ENCODE measurements at regions not wholly inside any gene's neighbourhood (a gene's known extent, or its start where the extent isn't known, plus 50 kb on each side); places are given as distances from the start of the nearest gene placed in this dataset.

DNA sequence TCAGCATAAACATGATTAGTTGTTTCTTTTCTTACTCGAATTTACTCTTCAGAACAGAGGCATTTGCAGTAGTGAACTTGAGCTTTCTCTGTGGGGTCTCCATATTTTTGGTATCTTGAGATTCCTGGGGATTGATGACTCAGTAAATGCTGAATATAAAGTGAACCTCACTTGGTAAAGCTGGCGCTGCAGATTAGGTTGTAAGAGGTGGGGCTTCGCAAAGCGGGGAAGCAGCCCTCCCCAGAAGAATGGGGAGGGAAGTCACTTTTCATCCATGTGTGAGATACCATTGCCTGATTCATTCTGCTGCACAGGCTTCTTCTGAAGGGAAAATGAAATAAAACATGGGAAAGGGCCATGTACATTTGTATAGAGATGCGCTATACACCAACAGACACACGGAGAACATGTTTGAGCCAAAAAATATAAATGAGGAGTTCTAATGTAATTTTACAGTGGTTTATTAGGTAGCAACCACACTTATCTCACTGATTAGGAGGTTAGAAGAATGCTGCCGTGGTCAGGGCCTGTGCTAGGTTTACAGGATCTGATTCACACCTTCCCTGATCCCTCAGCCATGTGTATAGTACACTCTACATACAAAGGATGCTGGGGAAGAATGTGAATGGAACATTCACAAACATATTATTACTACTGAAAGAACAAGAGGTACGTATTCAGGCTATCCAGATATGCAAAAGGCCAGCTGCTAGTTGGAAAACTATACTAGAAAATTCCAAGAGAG, 63.5 kb downstream of the DNTTIP2 start:
- DNase-seq (ENCODE audit: low read depth): peak; percentile 26

DNA sequence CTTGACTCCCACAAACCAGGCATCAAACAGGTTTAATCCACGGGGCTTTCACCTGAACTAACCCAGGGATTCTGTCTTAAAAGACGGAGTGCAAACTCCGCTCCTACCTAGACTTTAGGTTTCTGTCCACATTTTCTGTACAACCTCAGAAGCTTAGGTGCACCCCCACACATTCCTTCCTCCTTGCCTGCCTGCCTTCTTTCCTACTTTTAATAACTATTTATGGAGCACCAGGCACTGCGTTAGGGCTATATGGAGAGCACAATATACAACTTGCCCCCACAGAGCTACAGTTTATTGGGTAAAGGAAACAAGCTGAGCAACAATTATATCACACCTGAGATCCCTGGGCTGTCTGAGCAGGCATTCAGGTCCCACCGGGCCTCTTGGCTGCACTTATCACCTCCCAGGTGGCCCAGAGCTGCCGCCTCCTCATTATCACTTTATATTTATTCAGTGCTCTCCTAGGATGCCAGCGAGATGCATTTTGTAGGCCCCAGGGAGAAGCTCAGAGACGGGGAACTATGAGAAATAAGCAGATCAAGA, 64.1 kb downstream of the DNTTIP2 start:
- DNase-seq (ENCODE audit: low read depth): no peak

DNA sequence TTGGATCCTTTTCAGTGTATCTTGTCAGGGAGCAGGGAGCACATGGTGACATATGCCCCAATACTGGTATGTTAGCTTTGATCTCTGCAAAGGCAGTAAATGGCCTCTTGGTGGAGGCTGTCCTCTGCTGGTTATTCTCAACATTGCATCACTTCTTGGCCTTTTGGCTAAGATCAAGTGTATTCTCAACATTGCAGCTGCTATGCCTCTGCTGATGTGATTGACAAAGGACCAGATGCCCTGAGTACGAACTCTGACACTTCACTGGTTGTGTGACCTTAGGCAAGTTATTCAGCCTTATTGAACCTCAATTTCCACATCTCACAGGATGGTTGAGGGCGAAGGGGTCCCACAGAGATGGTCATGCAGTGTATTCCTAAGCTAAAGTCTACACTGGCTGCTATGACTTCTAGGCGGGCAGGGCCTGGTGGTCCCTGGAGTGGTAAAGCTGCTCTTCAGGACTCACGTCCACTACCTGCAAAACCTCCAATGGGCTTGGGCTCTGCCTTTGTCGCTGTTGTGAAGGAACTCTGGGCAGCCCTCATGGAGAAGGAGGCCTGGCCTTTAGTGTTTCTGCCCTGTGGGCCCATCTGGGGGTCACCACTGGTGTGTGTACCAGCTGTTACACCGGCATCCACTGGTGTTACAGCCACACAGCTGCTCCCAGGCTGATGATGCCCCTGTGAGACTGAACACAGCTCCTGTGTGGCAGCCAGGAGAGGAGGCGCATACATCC, 64.8 kb downstream of the DNTTIP2 start:
- DNase-seq (ENCODE audit: low read depth): peak; percentile 87

- peak; percentile 50 for DNase-seq (ENCODE audit: low read depth)
These were observed 65.9 kb downstream of the DNTTIP2 start for GRCh38 chr1:93813076-93813475.

DNA sequence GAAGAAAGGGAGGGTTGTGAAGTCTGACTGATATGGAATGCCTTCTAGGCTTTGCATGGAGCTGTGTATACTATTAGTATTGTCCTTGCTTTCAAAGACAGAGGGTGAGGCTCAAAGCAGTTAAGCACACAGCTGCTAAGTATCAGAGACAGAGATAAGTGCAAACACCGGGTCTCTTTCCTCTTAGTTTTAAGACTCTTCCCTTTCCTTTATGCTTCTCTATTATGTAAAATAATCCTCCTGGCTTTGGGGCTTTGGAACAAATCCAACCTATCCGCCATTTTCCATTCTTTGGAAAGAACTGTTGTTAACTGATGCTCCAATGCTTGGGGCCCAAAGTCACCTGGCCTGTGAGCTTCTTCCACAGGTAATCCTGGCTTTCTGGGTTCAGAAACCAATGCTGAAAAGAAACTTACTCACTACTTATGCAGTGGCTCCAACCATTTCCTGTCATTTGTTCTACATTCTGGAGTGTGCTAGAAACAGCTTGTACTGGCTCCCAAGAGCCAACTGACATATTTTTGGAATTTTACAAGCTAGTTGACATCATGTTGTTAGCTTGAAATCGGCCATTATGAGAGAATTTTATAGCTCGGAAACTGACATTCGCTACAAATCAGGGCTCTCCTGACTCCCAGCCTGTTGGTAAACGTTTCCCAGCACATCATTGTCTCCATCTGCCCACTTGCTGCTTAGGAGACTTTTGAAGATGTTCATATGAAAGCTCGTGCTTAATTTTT, 67.5 kb downstream of the DNTTIP2 start:
- DNase-seq (ENCODE audit: low read depth): peak; percentile 58

DNA sequence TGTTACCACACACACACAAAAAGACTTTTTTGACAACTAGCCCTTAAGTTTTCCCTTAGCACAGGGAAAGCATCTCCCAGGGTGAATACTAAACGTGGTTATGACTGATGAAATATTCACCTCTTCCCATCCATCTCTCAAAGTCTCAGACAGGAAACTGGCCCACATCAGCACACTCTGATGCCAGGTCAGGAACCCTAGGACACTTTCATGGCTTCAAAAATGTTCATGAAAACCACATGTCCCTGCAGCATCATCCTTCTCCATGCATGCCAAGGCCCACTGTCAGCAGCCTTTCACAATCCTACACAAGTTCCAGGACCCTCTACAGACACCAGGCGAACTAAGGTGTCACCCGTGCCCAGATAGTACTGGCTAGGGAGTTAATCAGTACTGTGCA, 68.7 kb downstream of the DNTTIP2 start:
- peak; percentile 82 for DNase-seq (ENCODE audit: low read depth)

DNA sequence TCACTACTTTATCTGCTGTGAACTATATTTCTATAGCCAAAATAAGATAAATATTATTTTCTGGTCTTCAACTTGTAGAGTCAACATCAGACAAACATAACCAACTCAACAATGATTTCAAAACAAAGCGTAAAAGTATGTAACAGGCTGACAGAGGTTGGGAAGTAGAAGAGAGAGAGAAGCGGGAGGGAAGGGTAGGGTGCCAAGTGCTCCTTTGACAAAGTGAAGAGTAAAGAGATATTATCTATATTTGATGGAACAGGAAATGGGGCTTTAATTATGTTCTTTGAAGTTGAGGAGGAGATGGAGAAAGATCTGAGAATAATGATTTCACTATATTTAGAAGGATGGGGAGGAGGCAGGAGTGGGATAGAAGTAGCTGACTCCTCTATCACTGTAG, 70.1 kb downstream of the DNTTIP2 start:
- DNase-seq (ENCODE audit: low read depth): no peak

DNA sequence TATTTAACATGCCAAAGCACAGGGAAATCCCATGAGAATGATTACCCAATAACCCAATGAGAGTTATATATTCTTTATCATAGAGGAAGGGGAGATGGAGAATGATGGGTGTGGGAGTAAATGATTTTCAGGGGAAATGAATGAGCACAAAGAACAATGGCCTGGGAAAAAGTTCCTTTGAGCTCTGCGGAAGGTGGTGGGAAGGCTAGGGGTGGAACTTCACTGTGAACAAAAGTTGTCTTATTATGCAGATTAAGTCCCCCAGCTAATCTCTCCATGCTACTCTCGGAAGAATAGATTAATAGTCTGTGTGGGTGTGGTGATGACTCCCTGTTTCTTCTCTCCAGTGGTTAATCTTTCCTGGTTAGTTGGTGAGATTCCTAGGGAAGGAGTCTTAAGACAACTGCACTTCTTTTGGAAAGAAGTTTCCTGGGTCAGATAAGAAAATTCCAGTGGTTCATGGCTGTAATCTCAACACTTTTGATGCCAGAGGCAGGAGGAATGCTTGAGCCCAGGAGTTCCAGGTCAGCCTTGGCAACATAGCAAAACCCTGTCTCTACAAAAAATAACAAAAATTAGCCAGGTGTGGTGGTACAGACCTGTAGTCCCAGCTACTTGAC, 71.6 kb downstream of the DNTTIP2 start:
- DNase-seq (ENCODE audit: low read depth): peak; percentile 49

- DNase-seq (ENCODE audit: low read depth): peak; percentile 37
These were observed 73.9 kb downstream of the DNTTIP2 start for GRCh38 chr1:93805027-93805610.

DNA sequence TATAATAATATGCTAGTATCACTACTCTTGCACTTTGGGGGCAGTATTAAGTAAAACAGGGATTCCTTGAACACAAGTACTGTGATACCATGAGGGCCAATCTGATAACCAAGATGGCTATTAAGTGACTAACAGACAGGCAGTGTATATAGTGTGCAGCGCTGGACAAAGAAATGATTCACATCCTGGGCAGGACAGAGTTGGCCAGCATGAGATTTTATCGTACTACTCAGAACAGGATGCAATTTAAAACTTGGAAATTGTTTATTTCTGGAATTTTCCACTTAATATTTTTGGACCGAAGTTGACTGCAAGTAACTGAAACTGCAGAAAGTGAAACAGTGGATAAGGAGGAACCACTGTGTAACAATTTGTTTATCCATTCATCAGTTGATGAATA, 74.6 kb downstream of the DNTTIP2 start:
- DNase-seq (ENCODE audit: low read depth): peak; percentile 96

DNA sequence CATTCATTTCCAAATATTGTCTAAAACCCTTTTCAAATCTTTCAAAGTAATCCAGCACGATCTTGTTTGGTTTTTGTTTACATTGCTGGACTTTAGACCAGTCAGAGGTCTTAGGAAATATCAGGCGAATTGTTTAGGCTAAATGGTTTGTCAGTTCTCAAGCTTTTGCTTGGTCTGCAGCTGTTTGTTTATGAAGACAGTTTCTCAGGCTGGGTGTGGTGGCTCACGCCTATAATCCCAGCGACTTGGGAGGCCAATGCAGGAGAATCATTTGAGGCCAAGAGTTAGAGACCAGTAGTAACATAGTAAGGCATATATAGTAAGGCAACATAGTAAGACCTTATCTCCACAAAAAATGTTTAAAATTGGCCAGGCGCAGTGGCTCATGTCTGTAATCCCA, 77.5 kb downstream of the DNTTIP2 start:
- peak; percentile 42 for DNase-seq (ENCODE audit: low read depth)

DNA sequence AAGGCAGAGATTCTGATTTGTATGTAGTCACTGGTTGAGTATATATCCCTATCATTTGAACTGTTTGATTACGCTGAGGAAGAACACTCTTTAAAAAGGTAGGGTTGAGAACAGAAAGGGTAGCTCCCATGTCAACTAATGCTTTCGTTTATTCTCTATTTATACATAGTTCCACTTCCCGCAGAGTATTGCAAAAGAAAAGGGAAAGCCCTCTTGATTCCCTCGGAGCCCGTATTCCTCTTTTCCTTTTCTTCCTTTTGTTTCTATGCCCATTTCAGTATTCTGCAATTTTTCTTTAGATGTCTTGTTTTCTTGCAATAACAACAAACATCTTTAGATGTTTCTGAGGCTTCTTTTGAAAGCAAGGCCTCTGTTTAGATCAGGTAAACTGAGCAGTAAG, 78.2 kb downstream of the DNTTIP2 start:
- no peak for DNase-seq (ENCODE audit: low read depth)

DNA sequence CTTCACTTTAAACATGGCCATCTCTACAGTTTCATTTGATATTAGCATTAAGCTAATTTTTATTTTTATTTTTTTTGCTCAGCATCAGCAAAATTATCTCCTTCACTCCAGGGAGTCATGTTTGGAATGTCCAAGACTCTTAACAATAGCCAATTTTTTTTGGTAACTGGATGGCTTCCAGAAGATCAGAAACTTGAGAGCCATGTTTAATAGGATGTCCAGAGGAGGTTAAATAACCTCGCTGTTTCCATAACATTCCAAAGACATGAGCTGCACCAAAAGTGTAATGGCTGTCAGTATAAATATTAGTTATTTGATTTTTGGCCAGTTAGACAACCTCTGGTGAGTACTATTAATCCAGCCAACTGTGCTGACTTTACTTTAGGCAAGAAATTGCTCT, 80.7 kb downstream of the DNTTIP2 start:
- DNase-seq (ENCODE audit: low read depth): peak; percentile 97

- DNase-seq (ENCODE audit: low read depth): no peak
These were observed 94.5 kb downstream of the DNTTIP2 start for GRCh38 chr1:93784538-93784937.

DNA sequence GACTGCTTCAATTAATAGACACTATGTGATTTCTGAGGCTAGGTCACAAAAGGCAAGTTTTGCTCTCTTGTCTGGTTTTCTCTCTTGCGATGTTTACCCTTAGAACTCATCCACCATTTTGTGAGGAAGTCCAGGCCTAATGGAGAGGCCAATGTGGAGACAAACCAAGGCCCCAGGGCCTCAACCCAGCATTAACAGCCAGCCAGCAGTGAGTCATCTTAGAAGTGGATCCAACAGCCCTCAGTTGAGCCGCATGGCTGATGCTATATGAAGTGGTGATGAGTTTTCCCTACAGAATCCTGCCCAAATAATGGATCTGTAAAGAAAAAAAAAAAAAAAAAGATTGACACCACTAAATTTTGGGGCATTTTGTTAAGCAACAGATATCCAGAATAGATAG, 95.1 kb downstream of the DNTTIP2 start:
- peak; percentile 70 for DNase-seq (ENCODE audit: low read depth)

DNA sequence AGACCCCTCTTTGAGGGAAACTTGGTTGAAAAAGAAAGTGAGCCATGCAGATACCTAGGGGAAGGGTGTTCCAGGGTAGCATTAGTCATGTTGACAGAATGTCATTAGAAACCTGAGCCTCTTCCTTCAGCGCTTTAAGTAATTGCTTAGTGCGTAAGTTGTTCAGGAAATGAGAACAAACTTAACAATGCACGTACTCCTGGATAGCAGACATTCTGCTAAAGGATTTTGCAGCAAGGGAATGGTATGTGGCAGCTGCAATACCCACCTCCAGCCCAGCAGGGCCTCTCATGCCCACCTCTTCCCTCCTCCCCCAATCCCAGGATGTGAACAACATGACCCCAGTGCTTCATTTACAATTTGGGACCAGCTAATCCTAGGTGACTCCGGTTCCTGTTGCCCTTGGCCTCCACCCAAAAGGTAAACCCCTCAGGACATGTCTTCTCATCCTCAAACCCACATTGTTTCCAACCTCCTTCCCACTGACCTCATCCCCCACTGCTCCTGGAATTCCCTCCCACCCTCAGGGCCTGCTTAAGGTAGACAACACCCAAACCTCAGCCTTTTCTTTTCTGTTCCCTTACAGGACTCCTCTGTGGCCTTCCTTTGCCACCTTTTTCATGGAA, 98.0 kb upstream of the BCAR3 start:
- DNase-seq (ENCODE audit: low read depth): peak; percentile 99

- no peak for DNase-seq (ENCODE audit: low read depth)
These were observed 96.8 kb upstream of the BCAR3 start for GRCh38 chr1:93778457-93778856.

DNA sequence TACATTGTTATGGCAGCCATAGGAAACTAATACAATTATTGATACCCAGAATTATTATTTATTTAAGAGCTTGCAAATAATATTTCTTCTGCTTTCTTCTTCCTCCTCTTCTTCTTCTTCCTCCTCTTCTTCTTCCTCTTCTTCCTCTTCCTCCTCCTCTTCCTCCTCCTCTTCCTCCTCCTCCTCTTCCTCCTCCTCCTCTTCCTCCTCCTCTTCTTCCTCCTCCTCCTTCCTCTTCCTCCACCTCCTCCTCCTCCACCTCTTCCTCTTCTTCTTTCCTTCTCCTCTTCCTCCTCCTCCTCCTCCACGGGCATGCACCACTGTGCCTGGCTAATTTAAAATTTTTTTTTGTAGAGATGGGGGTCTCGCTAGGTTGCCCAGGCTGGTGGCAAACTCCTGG, 95.6 kb upstream of the BCAR3 start:
- DNase-seq (ENCODE audit: low read depth): no peak

- no peak for DNase-seq (ENCODE audit: low read depth)
These were observed 95.1 kb upstream of the BCAR3 start for GRCh38 chr1:93776728-93777127.

GRCh38 chr1:93775224-93775623, 93.6 kb upstream of the BCAR3 start:
- DNase-seq (ENCODE audit: low read depth): peak; percentile 72

GRCh38 chr1:93774707-93775106, 93.1 kb upstream of the BCAR3 start:
- peak; percentile 84 for DNase-seq (ENCODE audit: low read depth)

Data from M059J (cell line).